ENCODE measurements at regions not wholly inside any gene's neighbourhood (a gene's known extent, or its start where the extent isn't known, plus 50 kb on each side); places are given as distances from the start of the nearest gene placed in this dataset.

DNA sequence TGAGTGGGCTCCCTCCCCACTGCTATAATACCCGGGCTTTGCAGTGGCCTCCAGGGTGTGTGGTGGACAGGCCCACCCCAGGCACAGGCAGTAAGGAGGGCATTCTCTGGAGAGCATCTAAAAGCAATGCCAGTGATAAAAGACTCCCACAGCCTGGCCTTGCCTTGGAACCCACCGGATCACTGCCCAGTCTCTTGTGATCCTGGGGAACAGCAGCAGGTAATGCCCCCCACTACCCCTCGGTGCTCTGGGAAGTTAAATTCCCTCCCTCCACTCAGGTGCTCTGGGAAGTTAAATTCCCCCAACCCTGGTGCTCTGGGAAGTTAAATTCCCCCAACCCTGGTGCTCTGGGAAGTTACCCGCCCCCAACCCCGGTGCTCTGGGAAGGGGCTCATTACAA, 565.2 kb downstream of the TCERG1L start:
- no peaks in the 10 kb centered on the region for H3K79me1 ChIP-seq (ENCODE audit: low read depth in 1 of 2, low read length in 2 of 2)
- no peak overlapping the region for H2AK9ac ChIP-seq (replicated peaks; ENCODE audit: low read depth, low read length, poor library complexity)
- no peak overlapping the region for H2BK15ac ChIP-seq (ENCODE audit: low read depth, low read length)
- POLR2A ChIA-PET (ENCODE audit: unreplicated experiment), result no interaction called here
- WGBS, 2 experiments (ENCODE audit: extremely low coverage in 2 of 2, insufficient read length in 1 of 2), result no CpG with 5 or more reads among the region's 5 CpGs
- no peak overlapping the region for H2BK120ac ChIP-seq (ENCODE audit: low read depth, low read length)
- dilution Hi-C loops (cut with HindIII; ENCODE audit: low sequenced_read_pairs, unreplicated experiment) (no loop called here), intact Hi-C loops (cut with micrococcal nuclease) (no loop called here), in situ Hi-C loops (cut with MboI; ENCODE audit: low sequenced_read_pairs) (no loop called here)
- H3K23ac ChIP-seq (ENCODE audit: low read depth, low read length), result no peak overlapping the region
- H2BK20ac ChIP-seq (ENCODE audit: low read depth, low read length), result no peak overlapping the region
- H3K4me2 ChIP-seq (ENCODE audit: low read depth, low read length), result no peak overlapping the region
- H2BK5ac ChIP-seq (ENCODE audit: low read depth, low read length, poor library complexity, severe bottlenecking), result no peak overlapping the region
- no peaks in the 10 kb centered on the region for H3K4me1 ChIP-seq (ENCODE audit: control insufficient read depth, insufficient read depth, low read length)
- H4K5ac ChIP-seq (ENCODE audit: low read depth, low read length), result no peak overlapping the region
- DNase-seq (no peak), ATAC-seq (ENCODE audit: low read depth) (no peak)
- H4K8ac ChIP-seq (ENCODE audit: low read depth in 2 of 2, low read length in 2 of 2), result no peak overlapping the region
- H3K9me1 ChIP-seq (ENCODE audit: insufficient read depth, low read length), result no peaks in the 10 kb centered on the region
- CTCF ChIA-PET, result no interaction called here
- no peaks in the 10 kb centered on the region for H3K27me3 ChIP-seq (ENCODE audit: control insufficient read depth, insufficient read depth, low read length)
- no peak overlapping the region for H3K9ac ChIP-seq (ENCODE audit: low read depth, low read length)
- no peak overlapping the region for H2AK5ac ChIP-seq (ENCODE audit: low read depth, low read length)
- H3K27ac ChIP-seq (ENCODE audit: insufficient read depth, low read length), result no peak overlapping the region
- no TSS peak for BruUV-seq (replicated peaks)
- H3K9me3 ChIP-seq (ENCODE audit: control insufficient read depth, insufficient read depth, low read length), result peaks cover 56% of the 10 kb centered on the region
- no peak overlapping the region for H3K18ac ChIP-seq (ENCODE audit: low read depth, low read length)
- H3K56ac ChIP-seq (ENCODE audit: extremely low read depth, insufficient read depth, low read length), result no peak overlapping the region
- no peaks in the 10 kb centered on the region for H3K36me3 ChIP-seq (ENCODE audit: control insufficient read depth, insufficient read depth, low read length)
- no peaks in the 10 kb centered on the region for H4K20me1 ChIP-seq (ENCODE audit: insufficient read depth, low read length)
- no peak overlapping the region for H3K4me3 ChIP-seq (ENCODE audit: insufficient read depth, low read depth, low read length)
- no peak overlapping the region for H3K4ac ChIP-seq (ENCODE audit: low read depth, low read length)
- H2AFZ ChIP-seq (replicated peaks; ENCODE audit: low read length, poor library complexity), result no peak overlapping the region
- H4K91ac ChIP-seq (ENCODE audit: insufficient read depth, low read depth, low read length), result no peak overlapping the region
- no peak overlapping the region for H3K14ac ChIP-seq (replicated peaks; ENCODE audit: low read depth, low read length)
- TF ChIP-seq POLR2A (IDR thresholded peaks at IDR 0.05; ENCODE audit: low read depth, low read length) (no peak), RAD21 (IDR thresholded peaks at IDR 0.05; ENCODE audit: low read length) (no peak)
